K562 (cell line): ENCODE measurements at regions not wholly inside any gene's neighbourhood (a gene's known extent, or its start where the extent isn't known, plus 50 kb on each side); places are given as distances from the start of the nearest gene placed in this dataset.

ENCODE experiments used
- ATAC-seq: fragments of 200-7000 bp; cut with Tn5 transposase; 3 replicates; pipeline ENCODE4 v1.9.1; 2020; ENCODE audit warnings: moderate library complexity
- BruUV-seq: library from RNA; stranded (reverse); fragments of 400-500 nt; replicated peaks from 2 replicates; lab custom pipeline; 2021; lab: Mats Ljungman, UMichigan
- CTCF ChIA-PET: fragments of 300-600 bp; formaldehyde crosslinking; extraction: SDS; loops from one replicate; lab custom pipeline; 2021; ENCODE audit warnings: low intra/inter-chr PET ratio; lab: Yijun Ruan, JAX
- POLR2A ChIA-PET: fragments of 300-600, 350-650 bp; sonication (Branson Sonifier 250); formaldehyde crosslinking; extraction: SDS; loops from one replicate; lab custom pipeline; 2021; ENCODE audit warnings: antibody characterized with exemption, inconsistent platforms; lab: Yijun Ruan, JAX
- DNase-seq, 4 experiments: peaks; one replicate each; pipeline versions ENCODE4 v3.0.0 to v3.0.0-alpha.2; 2011 to 2018; ENCODE audit warnings: low spot score in 3 of 4, mixed read lengths in 3 of 4; ENCODE audit errors: extremely low read depth in 1 of 4
- FAIRE-seq: peaks from 2 replicates; lab custom pipeline; 2011; peaks lifted over from hg19 to GRCh38; lab: Jason Lieb, UNC
- H2AFZ ChIP-seq: 2 replicates; pipeline ENCODE4 v1.6.0; 2011; ENCODE audit warnings: low read depth, low read length, control low read depth, inconsistent platforms
- H3K27ac ChIP-seq: fragments of 200-600 bp; 3 replicates; pipeline ENCODE4 v1.8.0; 2011; ENCODE audit warnings: low read depth, mild to moderate bottlenecking, control low read depth, inconsistent platforms, low read length, moderate library complexity, mixed read lengths; ENCODE audit errors: extremely low read depth
- H3K27me3 ChIP-seq, 2 experiments: fragments of 300-600 bp in 1 of 2; 2 replicates in 1 of 2; 3 replicates in 1 of 2; pipeline versions ENCODE4 v1.6.0 to v1.8.0; 2011; ENCODE audit warnings: inconsistent platforms in 2 of 2, low read length in 2 of 2, mild to moderate bottlenecking in 1 of 2, mixed read lengths in 1 of 2, moderate library complexity in 1 of 2; ENCODE audit not compliant: control insufficient read depth in 2 of 2, insufficient read depth in 2 of 2
- H3K36me3 ChIP-seq: fragments of 300-600 bp; 3 replicates; pipeline ENCODE4 v1.8.0; 2011; ENCODE audit warnings: mild to moderate bottlenecking, low read length, inconsistent platforms; ENCODE audit not compliant: control insufficient read depth, insufficient read depth
- H3K4me1 ChIP-seq, 2 experiments: fragments of 200-600 bp in 1 of 2; replicated peaks in 1 of 2; 2 replicates in 1 of 2; 3 replicates in 1 of 2; pipeline versions ENCODE4 v1.5.1 to v1.8.0; 2011; ENCODE audit warnings: inconsistent platforms in 2 of 2, low read length in 2 of 2, mild to moderate bottlenecking in 1 of 2, mixed read lengths in 1 of 2, moderate library complexity in 1 of 2; ENCODE audit not compliant: control insufficient read depth in 2 of 2, insufficient read depth in 2 of 2
- H3K4me2 ChIP-seq: 2 replicates; pipeline ENCODE4 v1.6.1; 2011; ENCODE audit warnings: low read length, control low read depth, inconsistent platforms, mixed read lengths; ENCODE audit not compliant: insufficient read depth
- H3K4me3 ChIP-seq: fragments of 200-600 bp; sonication (generic), shearing (Covaris generic); 2 replicates; pipeline ENCODE4 v1.5.1; 2016; ENCODE audit warnings: control low read depth, inconsistent platforms
- H3K79me2 ChIP-seq: fragments of 200-600 bp; 3 replicates; pipeline ENCODE4 v1.8.0; 2011; ENCODE audit warnings: low read length, inconsistent platforms; ENCODE audit not compliant: control insufficient read depth, insufficient read depth
- H3K9ac ChIP-seq, 2 experiments: 2 replicates each; pipeline versions ENCODE4 v1.6.0 to v1.6.1; 2011; ENCODE audit warnings: low read depth in 2 of 2, low read length in 2 of 2, control low read depth in 1 of 2, inconsistent platforms in 1 of 2, mild to moderate bottlenecking in 1 of 2, mixed read lengths in 1 of 2; ENCODE audit not compliant: insufficient read depth in 1 of 2
- H3K9me1 ChIP-seq: one replicate; pipeline ENCODE4 v1.6.0; 2011; ENCODE audit warnings: inconsistent platforms, mild to moderate bottlenecking, low read length, moderate library complexity; ENCODE audit not compliant: control insufficient read depth, insufficient read depth
- H3K9me3 ChIP-seq: replicated peaks from 2 replicates; pipeline ENCODE4 v1.5.1; 2011; ENCODE audit warnings: low read depth, low read length, inconsistent platforms; ENCODE audit not compliant: control insufficient read depth, insufficient read depth
- H4K20me1 ChIP-seq: replicated peaks from 2 replicates; pipeline ENCODE4 v1.6.1; 2011; ENCODE audit warnings: low read length, inconsistent platforms, mixed read lengths; ENCODE audit not compliant: control insufficient read depth, insufficient read depth
- CREBBP ChIP-seq: IDR thresholded peaks from one replicate; pipeline ENCODE4 v1.6.1; 2012; ENCODE audit warnings: low read depth, mild to moderate bottlenecking, control low read depth, inconsistent platforms, low read length
- HIVEP1 ChIP-seq: fragments of 250-450 bp; sonication (Bioruptor Pico); IDR thresholded peaks from 2 replicates; pipeline ENCODE4 v1.4.0; 2020; ENCODE audit warnings: mild to moderate bottlenecking
- KAT2B ChIP-seq: IDR thresholded peaks from one replicate; pipeline ENCODE4 v1.6.1; 2012; ENCODE audit warnings: low read depth, mild to moderate bottlenecking, control low read depth, inconsistent platforms, low read length, moderate library complexity
- NKRF ChIP-seq: fragments of 450-650 bp; IDR thresholded peaks from 2 replicates; pipeline ENCODE4 v1.6.1; 2016; ENCODE audit warnings: borderline replicate concordance
- PBX2 ChIP-seq, 2 experiments: IDR thresholded peaks in 1 of 2; conservative IDR thresholded peaks in 1 of 2; 2 replicates each; pipeline ENCODE4 v1.6.1; 2016; ENCODE audit warnings: low read depth in 2 of 2, mild to moderate bottlenecking in 1 of 2, missing compliant biosample characterization in 1 of 2, missing genetic modification characterization in 1 of 2, moderate library complexity in 1 of 2
- SRSF7 ChIP-seq: fragments of 200-400 bp; formaldehyde crosslinking; optimal IDR thresholded peaks from 2 replicates; pipeline ENCODE3; 2017; ENCODE audit warnings: mild to moderate bottlenecking, low read depth, low read length
- SRSF9 ChIP-seq: fragments of 200-400 bp; formaldehyde crosslinking; IDR thresholded peaks from 2 replicates; pipeline ENCODE4 v1.6.1; 2017; ENCODE audit warnings: low read depth, low read length, borderline replicate concordance
- THRB ChIP-seq: fragments of 450-650 bp; formaldehyde crosslinking; conservative IDR thresholded peaks from 2 replicates; pipeline ENCODE4 v1.4.0; 2022; ENCODE audit warnings: mild to moderate bottlenecking, missing genetic modification characterization
- TRIM28 ChIP-seq: fragments of 450-650 bp; IDR thresholded peaks from 2 replicates; pipeline ENCODE4 v1.6.1; 2017
- USF2 ChIP-seq: sonication (generic); formaldehyde crosslinking; IDR thresholded peaks from 2 replicates; pipeline ENCODE4 v1.5.0; 2020; ENCODE audit warnings: missing genetic modification reagents
- XRCC4 ChIP-seq: IDR thresholded peaks from one replicate; pipeline ENCODE4 v1.6.1; 2011; ENCODE audit not compliant: insufficient read depth, insufficient read length; ENCODE audit errors: extremely low read depth
- ZEB2 ChIP-seq: fragments of 450-650 bp; IDR thresholded peaks from 2 replicates; pipeline ENCODE4 v1.6.1; 2016
- ZFP36 ChIP-seq: fragments of 150-350 bp; IDR thresholded peaks from 2 replicates; pipeline ENCODE4 v1.6.1; 2018; ENCODE audit warnings: low read length, low read depth; ENCODE audit not compliant: partially characterized antibody
- ZFP91 ChIP-seq: sonication (generic); formaldehyde crosslinking; IDR thresholded peaks from 2 replicates; pipeline ENCODE4 v1.8.0; 2022; ENCODE audit warnings: mild to moderate bottlenecking, missing genetic modification reagents
- ZNF197 ChIP-seq: fragments of 200-800 bp; sonication (Bioruptor generic); IDR thresholded peaks from 2 replicates; pipeline ENCODE4 v1.6.1; 2016; ENCODE audit warnings: low read depth, missing genetic modification characterization, missing compliant biosample characterization
- WGBS: fragments of 100-300 bp; shearing (Covaris generic); methylation state at CpG from one replicate; pipeline ENCODE4 v1.1.6; 2016; ENCODE audit warnings: low coverage, mixed read lengths; ENCODE audit not compliant: insufficient coverage; ENCODE audit errors: missing lambda C conversion rate; 5-methylcytosine and 5-hydroxymethylcytosine counted together
- in situ Hi-C: fragments of 300-500 bp; cut with MboI; formaldehyde crosslinking; loops from 4 replicates; pipeline ENCODE4 v1.15.0; 2018; ENCODE audit warnings: inconsistent platforms, mixed read lengths
- intact Hi-C: fragments of 100-400 bp; cut with micrococcal nuclease; formaldehyde crosslinking; loops from 2 replicates; pipeline ENCODE4 v1.14.2; 2022

DNA sequence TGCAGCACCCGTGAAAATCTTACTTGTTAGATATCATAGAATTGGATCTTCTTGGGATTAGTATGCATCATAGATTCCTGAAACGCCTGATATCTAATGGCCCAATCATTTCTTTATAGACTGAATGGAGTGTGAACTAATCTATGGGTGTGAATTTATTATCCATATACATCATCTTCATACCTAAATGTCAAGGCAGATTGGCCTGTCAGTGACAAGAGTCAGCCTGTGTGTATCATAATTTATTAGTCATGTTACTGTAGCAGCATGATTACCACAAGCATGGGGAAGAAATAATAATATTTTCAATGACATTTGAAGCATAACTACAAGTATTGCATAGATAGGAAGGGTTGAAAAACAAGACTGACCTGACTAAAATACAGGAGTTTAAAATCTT, 235.8 kb downstream of the RAP2B start:
- no peak overlapping the region for H3K4me2 ChIP-seq
- H3K27me3 ChIP-seq, result no peaks in the 10 kb centered on the region
- no peaks in the 10 kb centered on the region for H3K9me1 ChIP-seq
- no peaks in the 10 kb centered on the region for H3K9me3 ChIP-seq
- H3K9ac ChIP-seq, result no peak overlapping the region
- H3K27ac ChIP-seq, result no peak overlapping the region
- ATAC-seq, result no peak
- H3K4me3 ChIP-seq, result no peak overlapping the region
- intact Hi-C loops (no loop called here), in situ Hi-C loops (no loop called here)
- 0% methylated on average over 2 of the region's 2 CpGs for WGBS
- BruUV-seq, result no TSS peak
- CTCF ChIA-PET, result no interaction called here
- POLR2A ChIA-PET, result no interaction called here
- no peaks in the 10 kb centered on the region for H3K36me3 ChIP-seq
- H4K20me1 ChIP-seq, result no peaks in the 10 kb centered on the region
- FAIRE-seq, result no peak
- H2AFZ ChIP-seq, result no peak overlapping the region
- DNase-seq, result no peak
- H3K79me2 ChIP-seq, result no peaks in the 10 kb centered on the region
- no peaks in the 10 kb centered on the region for H3K4me1 ChIP-seq
- TF ChIP-seq SRSF9, result no peak
- TF ChIP-seq NKRF, result no peak
- TF ChIP-seq THRB (CRISPR knock-in tag), result no peak
- TF ChIP-seq XRCC4, result no peak
- TF ChIP-seq TRIM28, result no peak
- no peak for TF ChIP-seq ZFP36
- TF ChIP-seq SRSF7, result no peak
- no peak for TF ChIP-seq ZFP91 (CRISPR knock-in tag)
- TF ChIP-seq HIVEP1 (CRISPR knock-in tag), result no peak
- TF ChIP-seq PBX2 (CRISPR knock-in tag; IDR thresholded peaks at IDR 0.05; ENCODE audit: low read depth), result no peak
- no peak for TF ChIP-seq PBX2 (tag; conservative IDR thresholded peaks at IDR 0.05; ENCODE audit: low read depth)
- no peak for TF ChIP-seq KAT2B
- TF ChIP-seq USF2 (CRISPR knock-in tag), result no peak
- TF ChIP-seq CREBBP, result no peak
- TF ChIP-seq ZEB2, result no peak
- TF ChIP-seq ZNF197 (CRISPR knock-in tag), result no peak
